GOT3 (cell line): ENCODE measurements at regions not wholly inside any gene's neighbourhood (a gene's known extent, or its start where the extent isn't known, plus 50 kb on each side); places are given as distances from the start of the nearest gene placed in this dataset.
A peak's percentile ranks its signal among the peaks of the same experiment; 100 is the strongest.

Experiments
- DNase-seq: peaks from one replicate; lab custom pipeline; 2025; ENCODE audit warnings: mixed read lengths; lab: John Stamatoyannopoulos, UW

- no peak for DNase-seq
Observed at GRCh38 chr11:28675183-28675582, 567.0 kb downstream of the METTL15 start.

GRCh38 chr11:28674433-28675103 is 566.4 kb downstream of the METTL15 start:
- peak; percentile 5 for DNase-seq

GRCh38 chr11:28673691-28674432 is 565.7 kb downstream of the METTL15 start:
- DNase-seq = no peak

DNA sequence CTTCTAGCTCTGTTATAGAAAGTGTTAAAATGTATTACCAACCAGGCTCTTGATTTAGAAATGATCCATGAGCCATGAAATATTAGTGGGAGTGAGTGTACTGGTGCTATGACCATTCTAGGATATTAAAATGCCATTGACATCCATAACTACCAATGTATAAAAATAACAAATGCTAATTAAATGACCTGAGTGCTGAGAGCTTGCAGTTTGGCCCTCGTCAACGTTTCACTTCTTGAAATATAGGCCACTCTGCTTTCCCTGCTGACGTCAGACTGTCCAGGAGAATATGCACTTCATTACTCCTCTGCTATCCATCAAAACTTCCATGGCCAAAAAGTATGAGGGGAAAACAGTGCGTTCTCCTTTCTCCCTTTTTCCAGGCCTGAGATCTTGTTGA is 563.1 kb downstream of the METTL15 start:
- DNase-seq = no peak

DNA sequence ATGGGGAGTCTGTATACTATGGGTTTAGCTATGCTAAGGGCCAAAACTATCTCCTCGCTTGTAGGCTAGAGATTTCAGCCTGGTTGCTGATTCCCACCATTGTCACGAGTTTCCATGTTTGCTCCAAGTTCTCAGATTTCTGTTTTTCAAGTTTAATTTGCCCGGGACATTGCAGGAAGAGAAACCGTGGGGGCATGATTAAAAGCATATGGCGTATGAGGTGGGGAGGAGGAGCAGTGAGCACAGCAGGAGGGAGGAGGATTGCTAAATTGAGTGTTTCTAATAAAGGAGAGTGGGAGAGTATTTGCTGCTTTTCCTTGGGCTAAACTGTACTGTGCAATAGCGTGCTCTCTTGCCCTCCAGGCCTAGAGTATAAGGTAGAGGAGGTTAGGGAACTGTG is 558.4 kb downstream of the METTL15 start:
- no peak for DNase-seq

DNA sequence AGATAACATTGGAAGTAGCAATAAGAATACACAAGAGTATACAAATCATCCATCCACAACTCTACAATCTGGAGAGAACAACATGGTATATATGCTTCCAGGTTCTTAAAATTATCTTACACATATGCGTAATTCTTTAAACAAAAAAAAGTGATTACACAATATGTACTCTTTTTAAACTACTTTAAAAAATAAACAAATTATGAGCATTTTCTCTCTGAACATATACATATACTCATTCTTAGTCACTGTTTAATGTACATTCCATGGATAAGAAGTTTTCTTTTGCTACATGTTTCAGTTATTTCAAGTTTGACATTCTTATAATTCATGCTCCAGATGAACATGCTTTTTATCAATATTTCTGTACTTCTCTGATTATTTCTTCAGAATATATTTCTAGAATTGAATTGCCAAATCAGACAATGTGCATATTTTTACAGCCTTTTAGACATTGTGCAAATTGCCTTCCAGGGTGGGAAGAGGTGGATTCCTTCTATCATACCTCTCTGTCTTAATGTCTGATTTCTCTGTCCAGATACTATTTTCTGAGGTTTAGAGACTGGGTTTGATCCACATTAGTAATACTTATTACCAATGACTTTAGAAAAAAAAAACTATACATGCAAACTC is 551.6 kb downstream of the METTL15 start:
- DNase-seq = no peak

- DNase-seq = no peak
Observed at GRCh38 chr11:28657378-28658030, 549.3 kb downstream of the METTL15 start.

- DNase-seq = no peak
Observed at GRCh38 chr11:28654191-28654590, 546.0 kb downstream of the METTL15 start.

DNA sequence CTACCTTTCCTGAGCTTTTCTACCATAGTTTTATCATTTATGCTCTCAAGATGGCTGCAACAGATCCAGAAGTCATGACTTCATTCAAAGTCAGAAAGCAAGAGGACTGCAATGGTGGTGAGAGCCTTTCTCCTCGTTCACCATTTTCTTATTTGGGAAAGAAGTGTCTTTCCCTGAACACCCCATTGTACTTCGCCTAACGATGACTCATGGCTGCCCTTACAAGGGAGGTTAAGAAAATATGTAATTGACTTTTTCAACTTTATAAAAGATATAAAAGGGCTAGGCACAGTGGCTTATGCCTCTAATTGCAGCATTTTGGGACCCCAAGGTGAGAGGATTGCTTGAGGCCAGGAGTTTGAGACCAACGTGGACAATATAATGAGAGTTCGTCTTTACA is 541.7 kb downstream of the METTL15 start:
- no peak for DNase-seq

- no peak for DNase-seq
Observed at GRCh38 chr11:28636566-28636965, 528.4 kb downstream of the METTL15 start.

- no peak for DNase-seq
Observed at GRCh38 chr11:28636033-28636432, 527.8 kb downstream of the METTL15 start.

- DNase-seq = no peak
Observed at GRCh38 chr11:28632338-28632737, 524.1 kb downstream of the METTL15 start.

- no peak for DNase-seq
Observed at GRCh38 chr11:28631148-28631547, 523.0 kb downstream of the METTL15 start.

DNA sequence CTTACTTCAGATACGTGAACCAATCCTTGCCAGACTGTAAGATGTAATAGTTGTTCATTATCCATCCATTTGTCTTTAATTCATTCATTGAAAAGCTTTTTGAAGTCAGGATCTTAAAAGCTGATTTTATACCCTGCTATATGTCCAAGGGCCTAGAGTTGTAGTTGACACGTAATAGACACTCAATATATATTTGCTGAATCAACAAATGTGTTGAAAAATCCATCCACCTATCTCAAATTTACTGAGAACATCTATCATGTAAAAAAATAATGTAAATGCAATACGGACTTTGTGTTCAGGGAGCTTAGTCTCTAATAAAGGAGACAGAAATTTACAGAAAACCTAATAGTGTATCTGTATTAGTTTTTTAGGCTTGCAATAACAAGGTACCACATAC is 521.0 kb downstream of the METTL15 start:
- DNase-seq = no peak

DNA sequence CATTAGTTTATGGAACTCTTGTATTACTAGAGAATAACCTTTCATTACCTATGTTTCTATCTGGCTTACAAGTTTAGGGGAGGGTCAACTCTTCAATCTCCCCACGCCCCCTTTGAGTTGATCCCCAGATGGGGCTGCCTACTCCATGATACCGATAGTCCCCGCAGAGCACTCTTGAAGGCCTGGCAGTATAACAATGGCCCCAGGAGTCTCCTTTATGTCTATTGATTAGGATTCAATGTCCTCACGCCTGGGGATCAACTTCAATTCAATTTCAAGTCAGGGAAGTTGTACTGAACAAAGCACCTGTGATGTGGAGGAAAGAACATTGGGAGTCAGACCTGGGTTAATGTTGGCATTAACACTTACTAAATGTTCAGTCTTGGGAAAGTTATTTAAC is 520.2 kb downstream of the METTL15 start:
- DNase-seq = no peak

DNA sequence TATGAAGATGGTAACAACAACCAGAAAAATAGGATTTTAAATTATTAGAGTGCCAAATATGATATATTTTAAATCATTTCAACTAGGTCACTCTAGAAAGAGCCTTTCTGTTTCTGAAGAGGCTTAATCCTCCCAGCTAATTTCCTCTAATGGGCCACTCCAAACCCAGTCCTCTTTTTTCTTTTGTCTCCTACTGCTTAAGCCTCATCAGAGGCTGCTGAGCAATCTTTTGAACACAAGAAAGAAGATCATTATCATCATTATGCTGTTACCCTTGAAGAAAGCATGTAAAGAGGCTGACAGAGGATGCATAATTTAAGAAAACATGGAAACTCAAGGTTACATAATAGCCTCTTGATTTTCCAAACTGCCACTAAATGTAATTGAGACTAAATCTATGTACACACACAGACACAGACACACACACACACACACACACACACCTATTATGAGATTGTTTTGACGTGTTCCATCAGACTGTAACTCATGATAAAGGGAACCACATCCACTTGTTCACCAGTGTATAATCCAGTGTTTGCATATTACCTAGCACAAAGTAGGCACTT is 519.6 kb downstream of the METTL15 start:
- no peak for DNase-seq

DNA sequence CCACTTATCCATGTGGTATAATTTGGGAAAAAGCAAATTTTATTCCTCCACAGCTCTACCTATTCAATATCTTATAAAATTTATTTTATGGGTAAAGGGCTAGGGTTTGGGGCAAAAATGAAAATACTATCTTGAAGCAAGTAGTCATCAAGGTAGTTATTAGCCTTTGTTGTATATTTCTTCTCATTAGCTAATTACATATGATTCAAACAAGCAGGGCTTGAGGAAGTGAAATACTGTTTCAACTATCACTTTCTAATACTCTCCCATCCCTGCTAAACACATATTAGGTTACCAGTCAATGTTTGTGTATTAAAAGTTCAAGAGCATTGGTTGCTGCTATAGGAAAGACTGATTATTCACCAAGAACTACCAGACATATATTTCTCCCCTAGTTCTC is 517.3 kb downstream of the METTL15 start:
- no peak for DNase-seq

GRCh38 chr11:28621753-28622152 is 513.6 kb downstream of the METTL15 start:
- DNase-seq = no peak

DNA sequence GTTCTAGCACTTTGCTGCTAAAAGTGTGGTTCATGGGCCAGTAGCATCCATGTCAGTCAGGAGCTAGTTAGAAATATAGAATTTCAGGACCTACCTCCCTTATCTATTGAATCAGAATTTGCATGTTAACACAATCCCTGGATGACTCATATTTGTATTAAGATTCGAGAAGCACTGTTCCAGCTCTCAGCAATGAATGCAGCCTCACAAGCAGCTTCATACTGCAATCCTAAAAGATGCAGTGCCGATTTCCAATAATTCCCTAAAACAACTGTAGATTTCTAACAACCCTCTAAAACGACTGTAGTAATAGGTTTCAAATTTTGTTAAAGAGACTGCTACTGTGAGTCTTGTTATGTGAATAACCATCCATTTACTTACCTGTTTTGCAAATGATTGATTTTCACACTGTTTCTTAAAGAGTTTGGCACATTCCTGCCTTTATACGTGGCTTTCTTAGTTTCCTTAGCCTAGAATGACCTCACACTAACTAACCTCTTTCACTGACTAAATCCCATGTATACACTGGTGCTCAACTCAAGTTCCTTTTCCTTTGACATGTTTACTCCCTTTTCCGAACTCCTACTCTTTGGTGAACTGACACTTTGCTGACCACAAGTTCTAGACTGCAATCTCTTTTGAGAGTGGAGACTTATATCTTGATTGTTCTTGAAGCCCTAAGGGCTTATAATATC is 511.8 kb downstream of the METTL15 start:
- no peak for DNase-seq

- no peak for DNase-seq
Observed at GRCh38 chr11:28618416-28618815, 510.2 kb downstream of the METTL15 start.

- no peak for DNase-seq
Observed at GRCh38 chr11:28616160-28616965, 508.2 kb downstream of the METTL15 start.
